ENCODE measurements at regions not wholly inside any gene's neighbourhood (a gene's known extent, or its start where the extent isn't known, plus 50 kb on each side); places are given as distances from the start of the nearest gene placed in this dataset.
"Not testable (repeated sequence)": the region's sequence is repeated elsewhere in the genome, so short reads cannot be mapped to it uniquely, and the experiment has no call there.

GRCh38 chr13:110984798-110985197 is 69.9 kb upstream of the ANKRD10 start:
- 86% methylated on average over 2 of the region's 3 CpGs for WGBS
- DNase-seq (ENCODE audit: extremely low spot score), result no peak

GRCh38 chr13:110984381-110984780 is 69.5 kb upstream of the ANKRD10 start:
- H3K27ac ChIP-seq (replicated peaks in 1 of 4), result no peak overlapping the region
- H3K4me3 ChIP-seq, result no peak overlapping the region
- no peaks in the 10 kb centered on the region for H3K36me3 ChIP-seq
- no peak for TF ChIP-seq POLR2A (IDR thresholded peaks at IDR 0.05; ENCODE audit: low read depth)
- TF ChIP-seq POLR2AphosphoS5 (IDR thresholded peaks at IDR 0.05), result no peak
- no peak for TF ChIP-seq CTCF (IDR thresholded peaks at IDR 0.05)
- no peak for TF ChIP-seq EP300 (IDR thresholded peaks at IDR 0.05)
- WGBS, result 30% methylated on average over 5 of the region's 5 CpGs
- no peaks in the 10 kb centered on the region for H3K4me1 ChIP-seq
- intact Hi-C loops (cut with DNase I), result no loop called here
- no peaks in the 10 kb centered on the region for H3K9me3 ChIP-seq
- no peak for DNase-seq (ENCODE audit: extremely low spot score)
- H3K27me3 ChIP-seq, result peaks cover 0 to 10% (median 0%) of the 10 kb centered on the region in 4 donors

More at GRCh38 chr13:110984798-110985197, 69.9 kb upstream of the ANKRD10 start:
- no peak overlapping the region for H3K27ac ChIP-seq (replicated peaks in 1 of 4)
- TF ChIP-seq CTCF (IDR thresholded peaks at IDR 0.05) (no peak), POLR2AphosphoS5 (IDR thresholded peaks at IDR 0.05) (no peak), EP300 (IDR thresholded peaks at IDR 0.05) (no peak), POLR2A (IDR thresholded peaks at IDR 0.05; ENCODE audit: low read depth) (no peak)
- no peaks in the 10 kb centered on the region for H3K36me3 ChIP-seq
- H3K9me3 ChIP-seq, result no peaks in the 10 kb centered on the region
- intact Hi-C loops (cut with DNase I), result no loop called here
- peaks cover 0 to 10% (median 0%) of the 10 kb centered on the region in 4 donors for H3K27me3 ChIP-seq
- no peaks in the 10 kb centered on the region for H3K4me1 ChIP-seq
- H3K4me3 ChIP-seq, result no peak overlapping the region

- 68% methylated on average over 4 of the region's 4 CpGs for WGBS
Observed at GRCh38 chr13:110983241-110983640, 68.4 kb upstream of the ANKRD10 start.

GRCh38 chr13:110981379-110981778 is 66.5 kb upstream of the ANKRD10 start:
- Histone ChIP-seq H3K27ac (replicated peaks in 1 of 4) (no peak overlapping the region), H3K4me1 (no peaks in the 10 kb centered on the region), H3K27me3 (peaks cover 0 to 10% (median 0%) of the 10 kb centered on the region in 4 donors), H3K9me3 (no peaks in the 10 kb centered on the region), H3K4me3 (no peak overlapping the region), H3K36me3 (no peaks in the 10 kb centered on the region)
- DNase-seq (ENCODE audit: extremely low spot score), result no peak
- 94% methylated on average over 4 of the region's 4 CpGs for WGBS
- TF ChIP-seq POLR2A (IDR thresholded peaks at IDR 0.05; ENCODE audit: low read depth), result no peak
- TF ChIP-seq POLR2AphosphoS5 (IDR thresholded peaks at IDR 0.05), result no peak
- intact Hi-C loops (cut with DNase I), result no loop called here

More at GRCh38 chr13:110983241-110983640, 68.4 kb upstream of the ANKRD10 start:
- Histone ChIP-seq H3K9me3 (no peaks in the 10 kb centered on the region), H3K4me1 (no peaks in the 10 kb centered on the region), H3K27ac (replicated peaks in 1 of 4) (no peak overlapping the region), H3K36me3 (no peaks in the 10 kb centered on the region), H3K4me3 (no peak overlapping the region), H3K27me3 (peaks cover 0 to 10% (median 0%) of the 10 kb centered on the region in 4 donors)
- TF ChIP-seq CTCF (IDR thresholded peaks at IDR 0.05), result no peak
- TF ChIP-seq POLR2AphosphoS5 (IDR thresholded peaks at IDR 0.05), result no peak
- no peak for TF ChIP-seq EP300 (IDR thresholded peaks at IDR 0.05)
- no peak for TF ChIP-seq POLR2A (IDR thresholded peaks at IDR 0.05; ENCODE audit: low read depth)
- no peak for DNase-seq (ENCODE audit: extremely low spot score)
- intact Hi-C loops (cut with DNase I), result no loop called here

GRCh38 chr13:110980921-110981320 is 66.1 kb upstream of the ANKRD10 start:
- intact Hi-C loops (cut with DNase I), result no loop called here
- no peak for DNase-seq (ENCODE audit: extremely low spot score)
- H3K36me3 ChIP-seq, result no peaks in the 10 kb centered on the region
- H3K27ac ChIP-seq (replicated peaks in 1 of 4), result no peak overlapping the region
- TF ChIP-seq POLR2A (IDR thresholded peaks at IDR 0.05; ENCODE audit: low read depth) (no peak), EP300 (IDR thresholded peaks at IDR 0.05) (no peak), CTCF (IDR thresholded peaks at IDR 0.05) (no peak), POLR2AphosphoS5 (IDR thresholded peaks at IDR 0.05) (no peak)
- H3K27me3 ChIP-seq, result peaks cover 0 to 10% (median 0%) of the 10 kb centered on the region in 4 donors
- no peaks in the 10 kb centered on the region for H3K9me3 ChIP-seq
- WGBS, result 48% methylated on average over 2 of the region's 3 CpGs
- no peak overlapping the region for H3K4me3 ChIP-seq
- no peaks in the 10 kb centered on the region for H3K4me1 ChIP-seq

GRCh38 chr13:110979149-110979548 is 64.3 kb upstream of the ANKRD10 start:
- WGBS, result 92% methylated on average over 5 of the region's 5 CpGs
- H3K36me3 ChIP-seq; intact Hi-C loops (cut with DNase I); H3K27ac ChIP-seq (replicated peaks in 1 of 4); H3K27me3 ChIP-seq; H3K4me3 ChIP-seq; H3K4me1 ChIP-seq; DNase-seq (ENCODE audit: extremely low spot score); H3K9me3 ChIP-seq: not testable (repeated sequence)
